Cardiac fibroblast (primary cell): ENCODE measurements at regions not wholly inside any gene's neighbourhood (a gene's known extent, or its start where the extent isn't known, plus 50 kb on each side); places are given as distances from the start of the nearest gene placed in this dataset.

Source experiments
- DNase-seq, 2 donors: peaks; one replicate each; pipeline versions ENCODE4 v3.0.0 to v3.0.0-alpha.2; 2010; ENCODE audit warnings: low read depth in 2 of 2
- H3K4me3 ChIP-seq, 2 donors: replicated peaks in 1 of 2; 1 replicate in 1 of 2; 2 replicates in 1 of 2; pipeline ENCODE4 v1.5.1; 2011; ENCODE audit warnings: low read depth in 2 of 2, low read length in 2 of 2, mild to moderate bottlenecking in 2 of 2, moderate library complexity in 1 of 2
- CTCF ChIP-seq: IDR thresholded peaks from one replicate; pipeline ENCODE4 v1.5.1; 2011; ENCODE audit warnings: low read depth, mild to moderate bottlenecking, low read length, inconsistent platforms

- no peak for TF ChIP-seq CTCF
- H3K4me3 ChIP-seq, result no peak overlapping the region
- DNase-seq, result no peak
Observed at GRCh38 chr9:7340451-7340850, 459.1 kb downstream of the DMAC1 start.

GRCh38 chr9:7338586-7339281 lies 460.8 kb downstream of the DMAC1 start:
- no peak for DNase-seq
- TF ChIP-seq CTCF, result no peak
- no peak overlapping the region for H3K4me3 ChIP-seq

GRCh38 chr9:7336356-7337065 lies 463.1 kb downstream of the DMAC1 start:
- H3K4me3 ChIP-seq, result no peak overlapping the region
- no peak for TF ChIP-seq CTCF
- peak; percentile 33 for DNase-seq

- TF ChIP-seq CTCF, result no peak
- peak in 1 of 2 donors; percentile 66 for DNase-seq
- no peak overlapping the region for H3K4me3 ChIP-seq
Observed at GRCh38 chr9:7333719-7334118, 465.9 kb downstream of the DMAC1 start.

- TF ChIP-seq CTCF, result no peak
- no peak for DNase-seq
- H3K4me3 ChIP-seq, result no peak overlapping the region
Observed at GRCh38 chr9:7332780-7333179, 466.8 kb downstream of the DMAC1 start.

GRCh38 chr9:7328453-7328852 lies 471.1 kb downstream of the DMAC1 start:
- no peak overlapping the region for H3K4me3 ChIP-seq
- TF ChIP-seq CTCF, result no peak
- DNase-seq, result no peak
